Urothelium cell line (cell line): ENCODE measurements at regions not wholly inside any gene's neighbourhood (a gene's known extent, or its start where the extent isn't known, plus 50 kb on each side); places are given as distances from the start of the nearest gene placed in this dataset.
"Not testable (repeated sequence)": the region's sequence is repeated elsewhere in the genome, so short reads cannot be mapped to it uniquely, and the experiment has no call there.

Source experiments
- DNase-seq: peaks from one replicate; pipeline ENCODE4 v3.0.0; 2011; ENCODE audit warnings: low spot score, mixed read lengths
- FAIRE-seq: peaks from 2 replicates; lab custom pipeline; 2011; peaks lifted over from hg19 to GRCh38; lab: Jason Lieb, UNC

- DNase-seq (no peak), FAIRE-seq (no peak)
These were observed 322.5 kb downstream of the CHL1 start for GRCh38 chr3:519026-519425.

- FAIRE-seq (no peak), DNase-seq (no peak)
These were observed 326.3 kb downstream of the CHL1 start for GRCh38 chr3:522888-523287.

GRCh38 chr3:525415-525814 lies 328.9 kb downstream of the CHL1 start:
- DNase-seq (no peak), FAIRE-seq (no peak)

GRCh38 chr3:535566-536416 lies 339.2 kb downstream of the CHL1 start:
- peak; percentile 21 for DNase-seq

GRCh38 chr3:536417-536813 lies 339.9 kb downstream of the CHL1 start:
- FAIRE-seq = no peak
- DNase-seq = no peak

More at GRCh38 chr3:535566-536416, 339.2 kb downstream of the CHL1 start:
- FAIRE-seq = no peak

GRCh38 chr3:541062-541801 lies 344.7 kb downstream of the CHL1 start:
- FAIRE-seq (no peak), DNase-seq (no peak)

GRCh38 chr3:542021-542420 lies 345.5 kb downstream of the CHL1 start:
- no peak for FAIRE-seq
- no peak for DNase-seq

- no peak for DNase-seq
- FAIRE-seq = no peak
These were observed 353.1 kb downstream of the CHL1 start for GRCh38 chr3:549636-550035.

GRCh38 chr3:550471-550870 lies 353.9 kb downstream of the CHL1 start:
- DNase-seq = no peak
- FAIRE-seq = no peak

- DNase-seq (no peak), FAIRE-seq (no peak)
These were observed 361.4 kb downstream of the CHL1 start for GRCh38 chr3:557972-558371.

GRCh38 chr3:567488-568185 lies 371.1 kb downstream of the CHL1 start:
- DNase-seq (no peak), FAIRE-seq (no peak)

- not testable (repeated sequence) for FAIRE-seq, DNase-seq
These were observed 383.0 kb downstream of the CHL1 start for GRCh38 chr3:579529-579928.

- not testable (repeated sequence) for DNase-seq, FAIRE-seq
These were observed 392.5 kb downstream of the CHL1 start for GRCh38 chr3:589066-589465.

GRCh38 chr3:597304-597703 lies 400.7 kb downstream of the CHL1 start:
- not testable (repeated sequence) for DNase-seq
- FAIRE-seq = peak; percentile 89

GRCh38 chr3:597746-598145 lies 401.2 kb downstream of the CHL1 start:
- FAIRE-seq, DNase-seq: not testable (repeated sequence)

- FAIRE-seq, DNase-seq: not testable (repeated sequence)
These were observed 410.9 kb downstream of the CHL1 start for GRCh38 chr3:607480-607879.

GRCh38 chr3:621714-622113 lies 425.2 kb downstream of the CHL1 start:
- no peak for DNase-seq
- no peak for FAIRE-seq

- no peak for DNase-seq
- no peak for FAIRE-seq
These were observed 425.8 kb downstream of the CHL1 start for GRCh38 chr3:622314-622713.

GRCh38 chr3:623914-624545 lies 427.5 kb downstream of the CHL1 start:
- no peak for FAIRE-seq

GRCh38 chr3:632571-633170 lies 436.1 kb downstream of the CHL1 start:
- no peak for FAIRE-seq
- DNase-seq = peak; percentile 36

More at GRCh38 chr3:623914-624545, 427.5 kb downstream of the CHL1 start:
- no peak for DNase-seq
